MG63 (cell line): ENCODE measurements at regions not wholly inside any gene's neighbourhood (a gene's known extent, or its start where the extent isn't known, plus 50 kb on each side); places are given as distances from the start of the nearest gene placed in this dataset.

Experiments
- DNase-seq: peaks from one replicate; pipeline ENCODE4 v3.0.0-alpha.2; 2020
- H3K27me3 ChIP-seq: fragments of 250-450 bp; sonication (Bioruptor Pico); 2 replicates; pipeline ENCODE4 v1.5.1; 2020; ENCODE audit warnings: mild to moderate bottlenecking, moderate library complexity
- H3K36me3 ChIP-seq: fragments of 250-450 bp; sonication (Bioruptor Pico); 2 replicates; pipeline ENCODE4 v1.5.1; 2020; ENCODE audit warnings: mild to moderate bottlenecking, moderate library complexity
- H3K4me3 ChIP-seq: fragments of 250-450 bp; sonication (Bioruptor Pico); 2 replicates; pipeline ENCODE4 v1.5.1; 2020; ENCODE audit warnings: mild to moderate bottlenecking, moderate library complexity
- H3K9me3 ChIP-seq: fragments of 250-450 bp; sonication (Bioruptor Pico); 2 replicates; pipeline ENCODE4 v1.5.1; 2020; ENCODE audit warnings: mild to moderate bottlenecking, moderate library complexity

- H3K4me3 ChIP-seq = no peak overlapping the region
- no peaks in the 10 kb centered on the region for H3K36me3 ChIP-seq
- DNase-seq = no peak
Observed at GRCh38 chr1:29540801-29541357, 304.6 kb downstream of the PTPRU start.

GRCh38 chr1:29539971-29540370 is 303.6 kb downstream of the PTPRU start:
- DNase-seq = no peak
- H3K27me3 ChIP-seq = no peaks in the 10 kb centered on the region; the same call in 1 of the 2 replicates

More at GRCh38 chr1:29540801-29541357, 304.6 kb downstream of the PTPRU start:
- H3K9me3 ChIP-seq = no peaks in the 10 kb centered on the region
- no peaks in the 10 kb centered on the region; the same call in 1 of the 2 replicates for H3K27me3 ChIP-seq

GRCh38 chr1:29538586-29538985 is 302.3 kb downstream of the PTPRU start:
- Histone ChIP-seq H3K27me3 (no peaks in the 10 kb centered on the region; the same call in 1 of the 2 replicates), H3K36me3 (no peaks in the 10 kb centered on the region), H3K4me3 (no peak overlapping the region), H3K9me3 (no peaks in the 10 kb centered on the region)
- no peak for DNase-seq

More at GRCh38 chr1:29539971-29540370, 303.6 kb downstream of the PTPRU start:
- Histone ChIP-seq H3K4me3 (no peak overlapping the region), H3K9me3 (no peaks in the 10 kb centered on the region), H3K36me3 (no peaks in the 10 kb centered on the region)

- no peak overlapping the region for H3K4me3 ChIP-seq
- no peaks in the 10 kb centered on the region; the same call in 1 of the 2 replicates for H3K9me3 ChIP-seq
- DNase-seq = peak; percentile 31
- H3K27me3 ChIP-seq = no peaks in the 10 kb centered on the region
- no peaks in the 10 kb centered on the region for H3K36me3 ChIP-seq
Observed at GRCh38 chr1:29532751-29533150, 296.4 kb downstream of the PTPRU start.

- Histone ChIP-seq H3K4me3 (no peak overlapping the region), H3K27me3 (no peaks in the 10 kb centered on the region), H3K9me3 (no peaks in the 10 kb centered on the region; the same call in 1 of the 2 replicates), H3K36me3 (no peaks in the 10 kb centered on the region)
- no peak for DNase-seq
Observed at GRCh38 chr1:29532285-29532684, 296.0 kb downstream of the PTPRU start.

GRCh38 chr1:29531596-29531995 is 295.3 kb downstream of the PTPRU start:
- no peaks in the 10 kb centered on the region; the same call in 1 of the 2 replicates for H3K9me3 ChIP-seq
- no peaks in the 10 kb centered on the region for H3K36me3 ChIP-seq
- H3K27me3 ChIP-seq = no peaks in the 10 kb centered on the region
- no peak overlapping the region for H3K4me3 ChIP-seq
- DNase-seq = no peak

DNA sequence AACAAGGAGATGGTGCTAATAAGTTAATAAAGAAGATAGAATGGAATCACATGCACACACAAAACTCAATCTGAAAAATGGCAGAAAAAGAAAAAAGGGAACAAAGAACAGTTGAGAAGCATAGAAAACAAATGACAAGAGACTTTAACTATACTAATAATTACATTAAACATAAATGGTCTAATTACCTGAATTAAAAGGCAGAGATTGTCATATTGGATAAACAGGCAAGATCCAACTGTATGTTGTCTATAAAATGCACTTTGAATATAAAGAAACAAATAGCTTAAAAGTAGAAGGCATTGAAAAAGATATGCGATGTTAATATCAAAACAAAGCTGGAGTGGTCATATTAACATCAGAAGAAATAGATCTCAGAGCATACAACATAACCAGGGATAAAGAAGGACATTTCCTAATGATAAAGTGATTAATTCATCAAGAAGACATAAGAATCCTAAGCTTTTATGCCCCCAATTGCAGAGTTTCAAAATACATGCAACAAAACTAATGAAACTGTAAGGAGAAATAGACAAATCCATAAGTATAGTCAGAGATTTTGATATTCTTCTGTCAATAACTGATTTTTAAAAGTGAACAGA is 293.5 kb downstream of the PTPRU start:
- Histone ChIP-seq H3K36me3 (no peaks in the 10 kb centered on the region), H3K9me3 (no peaks in the 10 kb centered on the region; the same call in 1 of the 2 replicates)
- no peak for DNase-seq

GRCh38 chr1:29527314-29528004 is 291.1 kb downstream of the PTPRU start:
- no peaks in the 10 kb centered on the region; the same call in 1 of the 2 replicates for H3K9me3 ChIP-seq
- H3K4me3 ChIP-seq = no peak overlapping the region
- no peak for DNase-seq
- no peaks in the 10 kb centered on the region for H3K36me3 ChIP-seq
- no peaks in the 10 kb centered on the region for H3K27me3 ChIP-seq

More for the DNA sequence above, 293.5 kb downstream of the PTPRU start:
- H3K27me3 ChIP-seq = no peaks in the 10 kb centered on the region
- H3K4me3 ChIP-seq = no peak overlapping the region

DNA sequence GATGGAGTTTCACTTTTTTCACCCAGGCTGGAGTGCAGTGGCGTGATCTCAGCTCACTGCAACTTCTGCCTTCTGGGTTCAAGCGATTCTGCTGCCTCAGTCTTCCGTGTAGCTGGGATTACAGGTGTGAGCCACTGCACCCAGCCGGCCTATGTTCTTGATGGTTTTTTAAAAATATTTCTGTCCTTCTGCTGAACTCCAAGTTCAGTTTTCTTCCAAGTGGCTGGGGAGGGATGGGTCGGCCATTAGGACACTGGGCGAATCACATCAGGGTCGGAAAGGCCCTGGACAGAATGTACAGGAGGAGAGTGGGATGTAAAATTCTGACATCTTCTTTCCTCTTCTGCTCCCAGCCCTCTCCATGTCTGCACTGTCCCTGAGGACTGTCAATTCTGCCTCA is 289.6 kb downstream of the PTPRU start:
- H3K36me3 ChIP-seq = no peaks in the 10 kb centered on the region
- DNase-seq = no peak
- H3K4me3 ChIP-seq = no peak overlapping the region

GRCh38 chr1:29524285-29525065 is 288.2 kb downstream of the PTPRU start:
- no peak overlapping the region for H3K4me3 ChIP-seq
- DNase-seq = no peak
- no peaks in the 10 kb centered on the region for H3K27me3 ChIP-seq
- H3K9me3 ChIP-seq = no peaks in the 10 kb centered on the region
- H3K36me3 ChIP-seq = no peaks in the 10 kb centered on the region

More for the DNA sequence above, 289.6 kb downstream of the PTPRU start:
- Histone ChIP-seq H3K27me3 (no peaks in the 10 kb centered on the region), H3K9me3 (no peaks in the 10 kb centered on the region; the same call in 1 of the 2 replicates)

DNA sequence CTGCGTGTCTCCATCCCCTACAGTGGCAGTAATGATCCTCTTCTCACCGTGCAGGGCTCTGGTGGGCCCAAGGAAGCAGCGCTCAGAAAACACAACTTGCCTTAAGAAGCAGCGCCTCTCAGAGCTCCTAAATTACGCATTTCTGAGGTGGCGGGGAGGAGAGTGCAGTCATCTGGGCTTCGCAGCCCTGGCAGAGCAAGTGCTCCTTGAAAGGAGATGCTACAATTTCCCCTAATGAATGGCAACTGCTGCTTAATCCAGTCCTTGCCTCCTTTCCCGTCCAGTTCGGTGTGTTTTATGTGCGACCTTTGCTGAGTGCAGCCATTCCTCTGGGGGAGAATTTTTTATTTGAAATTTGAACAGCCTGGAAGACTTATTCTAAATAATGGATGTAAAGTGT is 287.3 kb downstream of the PTPRU start:
- no peak for DNase-seq
- no peaks in the 10 kb centered on the region for H3K36me3 ChIP-seq
- H3K27me3 ChIP-seq = no peaks in the 10 kb centered on the region
- no peaks in the 10 kb centered on the region for H3K9me3 ChIP-seq
- no peak overlapping the region for H3K4me3 ChIP-seq

DNA sequence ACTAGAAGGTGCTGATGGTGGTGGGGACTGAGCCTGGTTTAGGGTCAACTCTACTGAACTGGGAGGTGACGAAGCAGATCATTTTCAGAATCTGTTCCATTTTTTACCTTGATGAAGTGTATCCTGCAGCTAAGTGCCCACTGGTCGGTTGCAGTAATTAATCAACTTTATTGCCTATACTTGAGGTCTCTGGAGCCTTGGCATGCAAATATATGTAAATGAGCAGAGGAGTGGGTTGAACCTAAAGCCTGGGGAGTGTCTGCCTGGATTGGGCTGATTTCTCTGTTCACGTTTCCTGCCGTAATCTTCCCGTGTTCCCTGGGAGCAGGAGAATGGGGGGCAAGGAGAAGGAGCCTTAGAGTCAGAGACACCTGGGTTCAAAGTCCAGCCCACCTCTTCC is 286.8 kb downstream of the PTPRU start:
- no peaks in the 10 kb centered on the region for H3K27me3 ChIP-seq
- H3K9me3 ChIP-seq = no peaks in the 10 kb centered on the region
- no peak overlapping the region for H3K4me3 ChIP-seq
- DNase-seq = no peak
- H3K36me3 ChIP-seq = no peaks in the 10 kb centered on the region

- no peak for DNase-seq
- Histone ChIP-seq H3K36me3 (no peaks in the 10 kb centered on the region), H3K4me3 (no peak overlapping the region), H3K9me3 (no peaks in the 10 kb centered on the region), H3K27me3 (no peaks in the 10 kb centered on the region)
Observed at GRCh38 chr1:29521811-29522580, 285.7 kb downstream of the PTPRU start.

DNA sequence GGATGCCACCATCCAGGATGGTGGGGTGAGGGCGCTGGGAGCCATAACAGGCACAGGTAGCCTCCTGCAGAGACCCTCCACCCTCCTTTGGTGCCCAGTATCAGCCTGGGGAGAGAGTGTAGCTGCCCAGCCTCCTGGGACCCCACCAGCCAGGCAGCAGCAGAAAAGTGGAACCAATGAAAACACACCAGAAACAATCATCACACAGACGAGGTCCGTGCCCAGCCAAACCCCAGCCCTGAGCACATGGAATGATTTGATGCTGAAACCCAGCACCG is 285.1 kb downstream of the PTPRU start:
- no peaks in the 10 kb centered on the region for H3K9me3 ChIP-seq
- no peaks in the 10 kb centered on the region for H3K36me3 ChIP-seq
- H3K4me3 ChIP-seq = no peak overlapping the region
- H3K27me3 ChIP-seq = no peaks in the 10 kb centered on the region
- DNase-seq = no peak

GRCh38 chr1:29520571-29521437 is 284.5 kb downstream of the PTPRU start:
- no peaks in the 10 kb centered on the region for H3K9me3 ChIP-seq
- no peak for DNase-seq
- no peak overlapping the region for H3K4me3 ChIP-seq
- H3K27me3 ChIP-seq = no peaks in the 10 kb centered on the region
- no peaks in the 10 kb centered on the region for H3K36me3 ChIP-seq

DNA sequence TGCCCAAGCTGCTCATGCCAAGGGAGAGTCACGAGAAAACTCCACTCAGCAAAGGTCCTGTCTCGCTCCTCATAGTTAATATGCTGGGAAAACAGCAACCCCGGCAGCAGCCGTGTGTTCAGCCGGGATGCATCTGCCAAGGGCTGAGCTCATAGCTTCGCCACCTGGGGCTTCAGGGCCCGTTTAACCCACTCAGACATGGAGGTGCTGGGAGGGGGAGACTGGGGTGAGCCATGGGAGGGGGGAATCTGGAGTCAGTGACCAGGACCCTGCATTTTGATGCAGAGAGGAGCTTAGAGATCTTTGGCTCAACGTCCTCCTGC is 283.4 kb downstream of the PTPRU start:
- no peaks in the 10 kb centered on the region for H3K36me3 ChIP-seq

More for the DNA sequence above, 283.4 kb downstream of the PTPRU start:
- no peak for DNase-seq
- no peaks in the 10 kb centered on the region for H3K9me3 ChIP-seq
- no peaks in the 10 kb centered on the region for H3K27me3 ChIP-seq
- no peak overlapping the region for H3K4me3 ChIP-seq
